HG02642 (cell line): ENCODE measurements at regions not wholly inside any gene's neighbourhood (a gene's known extent, or its start where the extent isn't known, plus 50 kb on each side); places are given as distances from the start of the nearest gene placed in this dataset.

Experiments used
- ATAC-seq: cut with Tn5 transposase; IDR thresholded peaks from one replicate; pipeline ENCODE4 v1.9.1; 2021; ENCODE audit warnings: mild to moderate bottlenecking; ENCODE audit not compliant: unreplicated experiment, poor library complexity

DNA sequence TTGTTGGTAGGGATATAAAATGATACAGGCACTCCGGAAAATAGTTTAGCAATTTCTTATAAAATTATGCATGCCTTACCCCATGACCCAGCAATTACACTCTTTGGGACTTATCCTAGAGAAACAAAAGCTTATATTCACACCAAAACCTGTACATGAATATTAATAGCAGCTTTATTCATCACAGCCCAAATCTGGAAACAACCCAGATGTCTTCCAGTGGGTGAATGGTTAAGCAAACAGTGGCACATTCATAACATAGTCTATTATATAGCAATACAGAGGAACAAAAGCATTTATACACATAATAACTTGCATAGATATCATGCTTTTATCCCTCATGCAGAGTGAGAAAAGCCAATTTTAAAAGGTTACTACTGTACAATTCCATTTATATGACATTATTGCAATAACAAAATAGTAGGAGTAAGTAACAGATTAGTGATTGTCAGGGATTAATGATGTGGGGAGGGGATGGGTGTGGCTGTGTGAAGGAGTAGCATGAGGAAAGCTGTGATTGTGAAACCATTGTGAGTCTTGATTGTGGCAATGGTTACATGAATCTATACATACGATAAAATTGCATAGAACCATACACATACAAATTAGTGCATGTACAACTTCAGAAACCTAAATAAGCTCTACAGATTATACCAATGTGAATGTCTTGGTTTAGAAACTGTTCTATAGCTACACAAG, 363.1 kb upstream of the OR4E1 start:
- ATAC-seq, result no peak

GRCh38 chr14:22026527-22026926, 352.9 kb upstream of the OR4E1 start:
- ATAC-seq, result no peak

DNA sequence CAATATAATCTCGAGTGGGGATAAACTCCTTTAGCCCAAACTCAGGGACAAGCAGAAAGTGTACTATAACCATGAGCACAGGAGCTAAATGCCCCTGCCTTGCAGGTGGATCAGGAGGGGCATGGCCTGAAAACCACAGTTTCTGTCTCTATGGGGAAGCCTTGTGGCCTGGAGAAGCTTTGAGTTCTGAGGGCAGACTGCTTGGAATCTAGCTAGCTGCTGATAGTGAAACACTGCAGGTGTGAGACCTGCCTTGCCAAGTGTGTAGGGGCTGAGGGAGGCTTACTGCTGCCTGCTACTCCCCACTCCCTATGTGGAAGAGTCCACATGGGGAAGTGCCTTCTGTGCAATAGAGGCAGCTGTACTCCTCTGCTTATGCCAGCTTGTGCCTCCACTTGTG, 352.3 kb upstream of the OR4E1 start:
- ATAC-seq, result no peak

DNA sequence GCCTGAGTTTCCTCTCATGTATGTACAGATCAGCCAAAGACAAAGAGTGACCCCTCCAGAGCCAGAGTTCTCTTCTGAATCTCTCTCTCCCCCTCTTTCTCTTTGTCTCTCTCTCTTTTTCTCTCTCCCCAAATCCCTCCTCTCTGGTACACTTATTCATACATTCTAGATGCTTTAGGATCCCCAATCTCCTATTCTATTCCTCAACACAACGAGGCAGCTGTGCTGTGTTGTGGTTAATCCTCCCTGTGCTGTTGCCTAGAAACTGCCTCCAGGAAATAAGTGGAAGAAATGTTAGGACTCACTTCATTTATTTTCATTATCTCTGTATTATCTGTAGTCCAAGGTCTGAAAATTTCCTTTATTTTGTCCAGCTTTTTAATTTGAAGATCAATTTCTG, 350.5 kb upstream of the OR4E1 start:
- no peak for ATAC-seq

- ATAC-seq, result no peak
These were observed 345.3 kb upstream of the OR4E1 start for GRCh38 chr14:22018890-22019289.

DNA sequence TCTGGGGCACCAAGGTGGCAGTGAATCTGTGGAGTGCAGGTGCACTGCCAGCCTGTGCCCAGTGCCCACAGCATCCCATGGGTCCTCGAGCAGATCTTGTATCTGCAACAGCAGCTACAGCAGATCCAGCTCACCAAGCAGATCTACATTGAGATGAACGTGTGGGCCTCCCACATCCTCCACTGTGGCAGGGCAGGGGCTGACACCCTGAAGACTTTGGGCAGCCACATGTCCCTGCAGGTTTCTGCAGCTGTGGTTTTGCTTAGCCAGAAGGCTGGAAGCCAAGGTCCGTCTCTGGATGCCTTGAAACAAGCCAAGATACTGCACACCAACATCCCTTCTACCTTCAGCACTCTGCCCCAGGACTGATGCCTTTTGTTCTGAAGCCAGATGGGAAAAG, 338.8 kb upstream of the OR4E1 start:
- ATAC-seq, result no peak

GRCh38 chr14:22011253-22011642, 337.6 kb upstream of the OR4E1 start:
- ATAC-seq, result no peak

DNA sequence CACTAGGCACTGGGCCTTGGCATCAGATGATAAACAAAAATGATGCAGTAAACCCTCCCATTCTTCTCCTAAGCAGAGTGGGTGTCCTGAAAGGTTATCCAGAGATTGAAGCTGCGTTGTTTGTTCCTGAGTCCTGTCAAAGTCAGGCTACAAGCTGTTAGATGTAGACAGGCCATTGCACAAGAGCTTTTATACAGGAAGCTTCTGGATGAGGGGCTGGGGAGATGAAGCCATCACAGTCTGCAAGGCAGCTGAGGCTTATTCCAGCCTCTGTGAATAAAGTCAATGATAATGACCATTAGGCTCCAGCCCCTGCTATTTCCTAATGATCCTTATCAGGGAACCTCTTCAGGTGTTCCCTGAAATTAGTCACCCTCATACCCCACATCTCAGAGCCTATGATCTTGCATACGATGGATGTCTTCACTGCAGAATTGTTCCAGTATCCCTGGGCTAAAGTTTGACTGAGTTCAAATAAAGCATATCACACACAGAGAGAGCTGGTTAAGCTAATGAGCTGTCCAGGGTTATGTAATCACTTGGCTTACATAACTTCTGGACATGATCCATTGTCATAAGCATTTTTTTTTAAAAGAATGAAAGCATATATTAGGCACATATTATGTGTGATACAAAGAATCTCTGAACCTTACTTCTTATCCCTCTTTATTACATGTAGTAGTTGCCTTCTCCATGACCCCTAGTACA, 337.1 kb upstream of the OR4E1 start:
- no peak for ATAC-seq

DNA sequence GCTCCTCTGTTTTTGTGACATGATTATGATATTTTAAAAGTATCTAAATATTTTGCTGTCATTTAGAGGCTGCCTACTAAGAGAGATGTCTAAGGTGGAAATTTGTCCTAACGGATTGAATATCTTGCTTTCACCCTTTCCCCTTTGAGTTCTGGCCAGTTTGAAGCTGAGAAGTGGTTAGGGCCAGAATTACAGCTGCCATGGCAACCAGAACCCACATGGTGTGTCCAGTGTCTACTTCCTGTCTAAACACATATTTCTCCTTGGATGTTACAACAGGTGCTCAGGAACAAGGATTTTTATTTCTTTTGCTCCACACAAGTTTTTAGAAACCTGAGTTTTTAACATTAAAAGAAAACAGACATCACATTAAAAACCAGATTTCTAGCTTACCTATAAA, 335.1 kb upstream of the OR4E1 start:
- no peak for ATAC-seq

GRCh38 chr14:22007784-22008412, 334.3 kb upstream of the OR4E1 start:
- no peak for ATAC-seq

GRCh38 chr14:22007363-22007762, 333.7 kb upstream of the OR4E1 start:
- ATAC-seq, result no peak

- no peak for ATAC-seq
These were observed 329.8 kb upstream of the OR4E1 start for GRCh38 chr14:22003461-22003860.

DNA sequence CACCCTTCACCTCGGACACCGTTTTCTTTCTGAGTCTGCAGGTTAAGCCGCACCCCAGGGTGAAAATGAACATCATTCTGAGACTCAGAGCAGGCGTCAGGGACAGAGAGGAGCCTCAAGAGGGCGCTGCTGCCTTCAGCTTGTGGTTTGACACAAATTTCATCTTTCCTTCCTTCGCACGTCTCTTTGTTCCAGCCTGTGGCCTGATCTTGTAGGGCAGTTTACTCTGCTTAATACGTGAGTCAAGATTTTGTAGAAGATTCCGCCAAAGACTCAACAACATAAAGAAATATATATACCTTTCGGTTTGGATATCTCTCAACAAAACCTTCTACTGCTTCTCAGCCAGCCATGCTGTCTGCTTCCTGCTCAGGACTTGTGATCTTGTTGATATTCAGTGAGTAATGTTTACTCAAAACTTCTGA, 329.3 kb upstream of the OR4E1 start:
- ATAC-seq, result no peak

GRCh38 chr14:21999402-21999801, 325.8 kb upstream of the OR4E1 start:
- ATAC-seq, result no peak

GRCh38 chr14:21997300-21997699, 323.7 kb upstream of the OR4E1 start:
- no peak for ATAC-seq

DNA sequence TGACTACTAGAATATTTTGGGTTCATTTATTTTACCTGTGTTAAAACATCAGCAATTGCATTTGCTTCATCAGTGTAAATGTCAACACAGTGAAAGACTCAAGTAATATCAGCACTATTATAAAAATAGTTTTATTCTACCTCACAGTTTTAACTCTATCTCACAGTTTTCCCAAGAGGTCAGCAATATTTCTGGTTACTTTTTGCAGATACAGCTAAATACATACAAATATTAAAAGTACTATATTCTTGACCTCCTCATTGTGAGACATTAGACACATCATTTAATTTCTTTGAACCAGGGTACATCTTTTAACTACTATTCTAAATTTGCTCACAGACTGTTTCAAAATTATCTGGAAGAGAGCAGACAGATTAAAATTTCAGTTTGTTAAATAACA, 321.7 kb upstream of the OR4E1 start:
- ATAC-seq, result no peak

GRCh38 chr14:21993837-21994236, 320.2 kb upstream of the OR4E1 start:
- ATAC-seq, result no peak

- no peak for ATAC-seq
These were observed 319.5 kb upstream of the OR4E1 start for GRCh38 chr14:21993070-21993469.

DNA sequence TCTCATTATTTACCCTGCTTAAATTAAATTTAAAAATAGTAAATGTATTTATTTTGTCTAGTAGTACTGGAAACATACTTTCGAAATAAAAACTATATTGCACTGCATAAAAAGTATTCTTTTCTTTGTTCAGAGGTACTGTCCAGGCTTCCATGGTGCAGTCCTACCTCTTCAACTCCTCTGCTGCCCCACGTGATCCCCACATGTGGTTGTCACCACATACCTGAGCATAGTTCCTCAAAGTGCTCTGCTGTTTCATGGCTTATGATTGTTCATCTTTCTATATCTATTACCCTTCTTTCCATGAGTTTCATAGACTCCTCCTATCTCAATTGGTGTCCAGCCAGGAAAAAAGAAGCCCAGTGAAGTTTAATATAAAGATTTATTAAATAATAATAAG, 317.5 kb upstream of the OR4E1 start:
- ATAC-seq, result no peak

GRCh38 chr14:21990116-21990515, 316.5 kb upstream of the OR4E1 start:
- ATAC-seq, result no peak

- ATAC-seq, result no peak
These were observed 315.5 kb upstream of the OR4E1 start for GRCh38 chr14:21989090-21989489.

- ATAC-seq, result no peak
These were observed 314.8 kb upstream of the OR4E1 start for GRCh38 chr14:21988413-21988812.
